K562 (cell line): ENCODE measurements at regions not wholly inside any gene's neighbourhood (a gene's known extent, or its start where the extent isn't known, plus 50 kb on each side); places are given as distances from the start of the nearest gene placed in this dataset.

Experiments used
- ATAC-seq: fragments of 200-7000 bp; cut with Tn5 transposase; 3 replicates; pipeline ENCODE4 v1.9.1; 2020; ENCODE audit warnings: moderate library complexity
- BruUV-seq: library from RNA; stranded (reverse); fragments of 400-500 nt; replicated peaks from 2 replicates; lab custom pipeline; 2021; lab: Mats Ljungman, UMichigan
- CTCF ChIA-PET: fragments of 300-600 bp; formaldehyde crosslinking; extraction: SDS; loops from one replicate; lab custom pipeline; 2021; ENCODE audit warnings: low intra/inter-chr PET ratio; lab: Yijun Ruan, JAX
- POLR2A ChIA-PET: fragments of 300-600, 350-650 bp; sonication (Branson Sonifier 250); formaldehyde crosslinking; extraction: SDS; loops from one replicate; lab custom pipeline; 2021; ENCODE audit warnings: antibody characterized with exemption, inconsistent platforms; lab: Yijun Ruan, JAX
- DNase-seq, 4 experiments: peaks; one replicate each; pipeline versions ENCODE4 v3.0.0 to v3.0.0-alpha.2; 2011 to 2018; ENCODE audit warnings: low spot score in 3 of 4, mixed read lengths in 3 of 4; ENCODE audit errors: extremely low read depth in 1 of 4
- FAIRE-seq: peaks from 2 replicates; lab custom pipeline; 2011; peaks lifted over from hg19 to GRCh38; lab: Jason Lieb, UNC
- H2AFZ ChIP-seq: 2 replicates; pipeline ENCODE4 v1.6.0; 2011; ENCODE audit warnings: low read depth, low read length, control low read depth, inconsistent platforms
- H3K27ac ChIP-seq: fragments of 200-600 bp; 3 replicates; pipeline ENCODE4 v1.8.0; 2011; ENCODE audit warnings: low read depth, mild to moderate bottlenecking, control low read depth, inconsistent platforms, low read length, moderate library complexity, mixed read lengths; ENCODE audit errors: extremely low read depth
- H3K27me3 ChIP-seq, 2 experiments: fragments of 300-600 bp in 1 of 2; 2 replicates in 1 of 2; 3 replicates in 1 of 2; pipeline versions ENCODE4 v1.6.0 to v1.8.0; 2011; ENCODE audit warnings: inconsistent platforms in 2 of 2, low read length in 2 of 2, mild to moderate bottlenecking in 1 of 2, mixed read lengths in 1 of 2, moderate library complexity in 1 of 2; ENCODE audit not compliant: control insufficient read depth in 2 of 2, insufficient read depth in 2 of 2
- H3K36me3 ChIP-seq: fragments of 300-600 bp; 3 replicates; pipeline ENCODE4 v1.8.0; 2011; ENCODE audit warnings: mild to moderate bottlenecking, low read length, inconsistent platforms; ENCODE audit not compliant: control insufficient read depth, insufficient read depth
- H3K4me1 ChIP-seq, 2 experiments: fragments of 200-600 bp in 1 of 2; replicated peaks in 1 of 2; 2 replicates in 1 of 2; 3 replicates in 1 of 2; pipeline versions ENCODE4 v1.5.1 to v1.8.0; 2011; ENCODE audit warnings: inconsistent platforms in 2 of 2, low read length in 2 of 2, mild to moderate bottlenecking in 1 of 2, mixed read lengths in 1 of 2, moderate library complexity in 1 of 2; ENCODE audit not compliant: control insufficient read depth in 2 of 2, insufficient read depth in 2 of 2
- H3K4me2 ChIP-seq: 2 replicates; pipeline ENCODE4 v1.6.1; 2011; ENCODE audit warnings: low read length, control low read depth, inconsistent platforms, mixed read lengths; ENCODE audit not compliant: insufficient read depth
- H3K4me3 ChIP-seq: fragments of 200-600 bp; sonication (generic), shearing (Covaris generic); 2 replicates; pipeline ENCODE4 v1.5.1; 2016; ENCODE audit warnings: control low read depth, inconsistent platforms
- H3K79me2 ChIP-seq: fragments of 200-600 bp; 3 replicates; pipeline ENCODE4 v1.8.0; 2011; ENCODE audit warnings: low read length, inconsistent platforms; ENCODE audit not compliant: control insufficient read depth, insufficient read depth
- H3K9ac ChIP-seq, 2 experiments: 2 replicates each; pipeline versions ENCODE4 v1.6.0 to v1.6.1; 2011; ENCODE audit warnings: low read depth in 2 of 2, low read length in 2 of 2, control low read depth in 1 of 2, inconsistent platforms in 1 of 2, mild to moderate bottlenecking in 1 of 2, mixed read lengths in 1 of 2; ENCODE audit not compliant: insufficient read depth in 1 of 2
- H3K9me1 ChIP-seq: one replicate; pipeline ENCODE4 v1.6.0; 2011; ENCODE audit warnings: inconsistent platforms, mild to moderate bottlenecking, low read length, moderate library complexity; ENCODE audit not compliant: control insufficient read depth, insufficient read depth
- H3K9me3 ChIP-seq: replicated peaks from 2 replicates; pipeline ENCODE4 v1.5.1; 2011; ENCODE audit warnings: low read depth, low read length, inconsistent platforms; ENCODE audit not compliant: control insufficient read depth, insufficient read depth
- H4K20me1 ChIP-seq: replicated peaks from 2 replicates; pipeline ENCODE4 v1.6.1; 2011; ENCODE audit warnings: low read length, inconsistent platforms, mixed read lengths; ENCODE audit not compliant: control insufficient read depth, insufficient read depth
- ATF7 ChIP-seq: fragments of 450-650 bp; IDR thresholded peaks from 2 replicates; pipeline ENCODE4 v1.7.1; 2014; ENCODE audit warnings: mild to moderate bottlenecking, moderate library complexity
- CBX2 ChIP-seq: fragments of 200-600 bp; sonication (generic); IDR thresholded peaks from one replicate; pipeline ENCODE4 v1.6.1; 2012; ENCODE audit warnings: mild to moderate bottlenecking, low read length, inconsistent platforms; ENCODE audit not compliant: insufficient read depth, poor library complexity, severe bottlenecking
- CREM ChIP-seq: IDR thresholded peaks from 2 replicates; pipeline ENCODE4 v1.6.1; 2014; ENCODE audit warnings: antibody characterized with exemption, low read depth
- FOSL1 ChIP-seq: fragments of 200-800 bp; sonication (Bioruptor generic); conservative IDR thresholded peaks from 2 replicates; pipeline ENCODE4 v1.6.1; 2016; ENCODE audit warnings: missing genetic modification characterization, missing compliant biosample characterization
- JUND ChIP-seq, 2 experiments: IDR thresholded peaks; 2 replicates in 1 of 2; 3 replicates in 1 of 2; pipeline ENCODE4 v1.6.1; 2011; ENCODE audit warnings: borderline replicate concordance in 2 of 2, low read depth in 2 of 2, low read length in 2 of 2, improper control_type of control experiment in 1 of 2, missing biosample characterization in 1 of 2, missing genetic modification characterization in 1 of 2, missing genetic modification reagents in 1 of 2
- MBD2 ChIP-seq: sonication (generic); IDR thresholded peaks from 2 replicates; pipeline ENCODE4 v1.6.1; 2016; ENCODE audit warnings: low read depth, borderline replicate concordance
- MEIS2 ChIP-seq: fragments of 450-650 bp; IDR thresholded peaks from 2 replicates; pipeline ENCODE4 v1.6.1; 2014; ENCODE audit warnings: mild to moderate bottlenecking; ENCODE audit not compliant: partially characterized antibody
- NCOA6 ChIP-seq: fragments of 450-650 bp; IDR thresholded peaks from 2 replicates; pipeline ENCODE4 v1.6.1; 2017; ENCODE audit warnings: mild to moderate bottlenecking
- NFRKB ChIP-seq: fragments of 450-650 bp; IDR thresholded peaks from 2 replicates; pipeline ENCODE4 v1.6.1; 2016; ENCODE audit warnings: low read depth
- NR0B1 ChIP-seq: fragments of 450-650 bp; IDR thresholded peaks from one replicate; pipeline ENCODE4 v1.6.1; 2018; ENCODE audit warnings: mild to moderate bottlenecking, moderate library complexity; ENCODE audit not compliant: partially characterized antibody
- NRF1 ChIP-seq, 2 experiments: fragments of 450-650 bp; IDR thresholded peaks in 1 of 2; conservative IDR thresholded peaks in 1 of 2; 2 replicates each; pipeline ENCODE4 v1.6.1; 2014; ENCODE audit warnings: mild to moderate bottlenecking in 2 of 2
- PHF8 ChIP-seq: fragments of 200-600 bp; sonication (generic); IDR thresholded peaks from 2 replicates; pipeline ENCODE4 v1.6.1; 2012; ENCODE audit warnings: mixed run types, mild to moderate bottlenecking, inconsistent platforms, low read length, moderate library complexity, borderline replicate concordance
- PKNOX1 ChIP-seq: fragments of 450-650 bp; IDR thresholded peaks from 2 replicates; pipeline ENCODE4 v1.6.1; 2016
- RCOR1 ChIP-seq, 2 experiments: IDR thresholded peaks; 2 replicates each; pipeline ENCODE4 v1.6.1; 2012; ENCODE audit warnings: low read depth in 2 of 2, low read length in 2 of 2, borderline replicate concordance in 1 of 2, improper control_type of control experiment in 1 of 2
- SMARCA5 ChIP-seq: fragments of 450-650 bp; IDR thresholded peaks from 2 replicates; pipeline ENCODE4 v1.6.1; 2016
- SRF ChIP-seq, 2 experiments: fragments of 250-450, 450-650 bp in 1 of 2; sonication (Bioruptor Pico) in 1 of 2; sonication (generic) in 1 of 2; formaldehyde crosslinking; IDR thresholded peaks; 2 replicates each; pipeline versions ENCODE4 v1.5.0 to v1.5.1; 2020 to 2022; ENCODE audit warnings: mild to moderate bottlenecking in 1 of 2, missing genetic modification reagents in 1 of 2
- ZNF766 ChIP-seq: fragments of 200-800 bp; sonication (Bioruptor generic); conservative IDR thresholded peaks from 2 replicates; pipeline ENCODE4 v1.6.1; 2016; ENCODE audit warnings: missing genetic modification characterization, missing compliant biosample characterization
- ZNF778 ChIP-seq: fragments of 450-650 bp; formaldehyde crosslinking; IDR thresholded peaks from 2 replicates; pipeline ENCODE4 v1.4.0; 2020; ENCODE audit warnings: mild to moderate bottlenecking, moderate library complexity
- ZSCAN32 ChIP-seq: fragments of 450-650 bp; formaldehyde crosslinking; IDR thresholded peaks from 2 replicates; pipeline ENCODE4 v1.4.0; 2020; ENCODE audit warnings: mild to moderate bottlenecking, moderate library complexity
- WGBS: fragments of 100-300 bp; shearing (Covaris generic); methylation state at CpG from one replicate; pipeline ENCODE4 v1.1.6; 2016; ENCODE audit warnings: low coverage, mixed read lengths; ENCODE audit not compliant: insufficient coverage; ENCODE audit errors: missing lambda C conversion rate; 5-methylcytosine and 5-hydroxymethylcytosine counted together
- in situ Hi-C: fragments of 300-500 bp; cut with MboI; formaldehyde crosslinking; loops from 4 replicates; pipeline ENCODE4 v1.15.0; 2018; ENCODE audit warnings: inconsistent platforms, mixed read lengths
- intact Hi-C: fragments of 100-400 bp; cut with micrococcal nuclease; formaldehyde crosslinking; loops from 2 replicates; pipeline ENCODE4 v1.14.2; 2022

- TF ChIP-seq ZNF766 (peak; percentile 56; the same call in 1 of the 2 replicates), RCOR1 (IDR thresholded peaks at IDR 0.05; ENCODE audit: borderline replicate concordance in 1 of 2, low read depth in 2 of 2, low read length in 2 of 2) (peak in 1 of 2 experiments; percentile 60; a peak in 1 of 4 replicates), SMARCA5 (no peak), JUND (IDR thresholded peaks at IDR 0.05; ENCODE audit: borderline replicate concordance, low read depth, low read length) (peak; percentile 40; the same call in 1 of the 2 replicates), JUND (tag; IDR thresholded peaks at IDR 0.05; ENCODE audit: borderline replicate concordance, low read depth, low read length) (peak; percentile 16; the same call in 1 of the 3 replicates), NRF1 (conservative IDR thresholded peaks at IDR 0.05 in 1 of 2, IDR thresholded peaks at IDR 0.05 in 1 of 2) (0 out of 4 replicates have a peak, but pooled peaks have one; percentile 9 to 31), ZSCAN32 (peak; percentile 26; the same call in 1 of the 2 replicates), CREM (peak; percentile 87), FOSL1 (tag) (peak; percentile 46; the same call in 1 of the 2 replicates), MEIS2 (peak; percentile 48), CBX2 (no peak)
These were observed 125.1 kb upstream of the HAAO start (continued) for GRCh38 chr2:42917425-42917927.

GRCh38 chr2:42916324-42916723 is 123.9 kb upstream of the HAAO start:
- Histone ChIP-seq H3K4me3 (no peak overlapping the region), H2AFZ (no peak overlapping the region), H3K9me1 (no peaks in the 10 kb centered on the region), H3K4me1 (peaks cover 21 to 40% of the 10 kb centered on the region in 2 experiments), H3K36me3 (no peaks in the 10 kb centered on the region), H3K9ac (no peak overlapping the region; a peak in 1 of 4 replicates), H4K20me1 (no peaks in the 10 kb centered on the region), H3K79me2 (no peaks in the 10 kb centered on the region), H3K9me3 (no peaks in the 10 kb centered on the region), H3K4me2 (no peak overlapping the region), H3K27ac (no peak overlapping the region), H3K27me3 (no peaks in the 10 kb centered on the region)
- 75% methylated on average over 7 of the region's 7 CpGs for WGBS
- CTCF ChIA-PET: no interaction called here
- no peak for FAIRE-seq
- ATAC-seq: no peak
- no peak for DNase-seq
- POLR2A ChIA-PET: interaction anchor here (0.8 kb wide), 1 partner anchor 9 kb away, joined by 4 read pairs; no protein-coding TSS in a partner anchor
- intact Hi-C loops: no loop called here
- in situ Hi-C loops: no loop called here
- BruUV-seq: no TSS peak
- TF ChIP-seq PHF8 (no peak), NFRKB (no peak), NR0B1 (no peak), NCOA6 (no peak), SRF (CRISPR knock-in tag; IDR thresholded peaks at IDR 0.05) (no peak), PKNOX1 (peak; percentile 29; the same call in 1 of the 2 replicates), ATF7 (no peak), ZNF778 (CRISPR knock-in tag) (no peak), MBD2 (no peak)
